ENCODE measurements at regions not wholly inside any gene's neighbourhood (a gene's known extent, or its start where the extent isn't known, plus 50 kb on each side); places are given as distances from the start of the nearest gene placed in this dataset.
"Not testable (repeated sequence)": the region's sequence is repeated elsewhere in the genome, so short reads cannot be mapped to it uniquely, and the experiment has no call there.

- H3K4me1 ChIP-seq (ENCODE audit: control insufficient read depth in 2 of 2, insufficient read depth in 2 of 2, low read length in 1 of 2); H3K9me3 ChIP-seq (ENCODE audit: control insufficient read depth in 2 of 2, insufficient read depth in 1 of 2, low read depth in 1 of 2, low read length in 1 of 2); H3K4me3 ChIP-seq (ENCODE audit: low read depth in 1 of 2, low read length in 2 of 2); H3K36me3 ChIP-seq (ENCODE audit: control insufficient read depth in 2 of 2, insufficient read depth in 2 of 2, low read length in 1 of 2); H3K27me3 ChIP-seq (ENCODE audit: control insufficient read depth in 1 of 2, insufficient read depth in 2 of 2, low read length in 2 of 2): not testable (repeated sequence)
- H3K27ac ChIP-seq (ENCODE audit: low read depth in 2 of 2, low read length in 1 of 2): peak overlapping the region in 1 of 2 donors; percentile 75
- WGBS, 2 donors: 23 to 24% methylated on average over 9 to 10 of the region's 10 CpGs
These were observed 159.1 kb upstream of the NOTCH2NLA start for GRCh38 chr1:146387750-146388469.

GRCh38 chr1:146386851-146387749, 158.3 kb upstream of the NOTCH2NLA start:
- Histone ChIP-seq H3K27ac (ENCODE audit: low read depth in 2 of 2, low read length in 1 of 2) (peak overlapping the region; percentile 83 to 91), H3K4me3 (ENCODE audit: low read depth in 1 of 2, low read length in 2 of 2) (peak overlapping the region; percentile 33 to 44)
- H3K27me3 ChIP-seq (ENCODE audit: control insufficient read depth in 1 of 2, insufficient read depth in 2 of 2, low read length in 2 of 2); H3K9me3 ChIP-seq (ENCODE audit: control insufficient read depth in 2 of 2, insufficient read depth in 1 of 2, low read depth in 1 of 2, low read length in 1 of 2); H3K4me1 ChIP-seq (ENCODE audit: control insufficient read depth in 2 of 2, insufficient read depth in 2 of 2, low read length in 1 of 2); H3K36me3 ChIP-seq (ENCODE audit: control insufficient read depth in 2 of 2, insufficient read depth in 2 of 2, low read length in 1 of 2): not testable (repeated sequence)
- 0 to 1% methylated on average over 23 to 30 of the region's 39 CpGs for WGBS, 2 donors

GRCh38 chr1:146381196-146381595, 152.4 kb upstream of the NOTCH2NLA start:
- H3K9me3 ChIP-seq (ENCODE audit: control insufficient read depth in 2 of 2, insufficient read depth in 1 of 2, low read depth in 1 of 2, low read length in 1 of 2); H3K4me1 ChIP-seq (ENCODE audit: control insufficient read depth in 2 of 2, insufficient read depth in 2 of 2, low read length in 1 of 2); H3K27me3 ChIP-seq (ENCODE audit: control insufficient read depth in 1 of 2, insufficient read depth in 2 of 2, low read length in 2 of 2); H3K4me3 ChIP-seq (ENCODE audit: low read depth in 1 of 2, low read length in 2 of 2); H3K27ac ChIP-seq (ENCODE audit: low read depth in 2 of 2, low read length in 1 of 2); H3K36me3 ChIP-seq (ENCODE audit: control insufficient read depth in 2 of 2, insufficient read depth in 2 of 2, low read length in 1 of 2): not testable (repeated sequence)
- 27 to 72% methylated on average over 2 to 4 of the region's 7 CpGs for WGBS, 2 donors

GRCh38 chr1:146376708-146377496, 148.1 kb upstream of the NOTCH2NLA start:
- not testable (repeated sequence) for H3K4me1 ChIP-seq (ENCODE audit: control insufficient read depth in 2 of 2, insufficient read depth in 2 of 2, low read length in 1 of 2); H3K9me3 ChIP-seq (ENCODE audit: control insufficient read depth in 2 of 2, insufficient read depth in 1 of 2, low read depth in 1 of 2, low read length in 1 of 2); H3K36me3 ChIP-seq (ENCODE audit: control insufficient read depth in 2 of 2, insufficient read depth in 2 of 2, low read length in 1 of 2); H3K27me3 ChIP-seq (ENCODE audit: control insufficient read depth in 1 of 2, insufficient read depth in 2 of 2, low read length in 2 of 2)
- WGBS, 2 donors: 1% methylated on average over 30 to 42 of the region's 42 CpGs
- Histone ChIP-seq H3K27ac (ENCODE audit: low read depth in 2 of 2, low read length in 1 of 2) (peak overlapping the region; percentile 92 to 98), H3K4me3 (ENCODE audit: low read depth in 1 of 2, low read length in 2 of 2) (peak overlapping the region; percentile 35 to 37)

- not testable (repeated sequence) for H3K27me3 ChIP-seq (ENCODE audit: control insufficient read depth in 1 of 2, insufficient read depth in 2 of 2, low read length in 2 of 2); H3K9me3 ChIP-seq (ENCODE audit: control insufficient read depth in 2 of 2, insufficient read depth in 1 of 2, low read depth in 1 of 2, low read length in 1 of 2); H3K4me3 ChIP-seq (ENCODE audit: low read depth in 1 of 2, low read length in 2 of 2); H3K4me1 ChIP-seq (ENCODE audit: control insufficient read depth in 2 of 2, insufficient read depth in 2 of 2, low read length in 1 of 2); H3K36me3 ChIP-seq (ENCODE audit: control insufficient read depth in 2 of 2, insufficient read depth in 2 of 2, low read length in 1 of 2)
- 0% methylated on average over 20 to 27 of the region's 27 CpGs for WGBS, 2 donors
- peak overlapping the region; percentile 31 to 33 for H3K27ac ChIP-seq (ENCODE audit: low read depth in 2 of 2, low read length in 1 of 2)
These were observed 147.5 kb upstream of the NOTCH2NLA start for GRCh38 chr1:146376309-146376707.

- not testable (repeated sequence) for H3K4me1 ChIP-seq (ENCODE audit: control insufficient read depth in 2 of 2, insufficient read depth in 2 of 2, low read length in 1 of 2); H3K27me3 ChIP-seq (ENCODE audit: control insufficient read depth in 1 of 2, insufficient read depth in 2 of 2, low read length in 2 of 2); H3K27ac ChIP-seq (ENCODE audit: low read depth in 2 of 2, low read length in 1 of 2); H3K4me3 ChIP-seq (ENCODE audit: low read depth in 1 of 2, low read length in 2 of 2); H3K9me3 ChIP-seq (ENCODE audit: control insufficient read depth in 2 of 2, insufficient read depth in 1 of 2, low read depth in 1 of 2, low read length in 1 of 2); H3K36me3 ChIP-seq (ENCODE audit: control insufficient read depth in 2 of 2, insufficient read depth in 2 of 2, low read length in 1 of 2)
- 90% methylated on average over 6 of the region's 6 CpGs for WGBS, 2 donors
These were observed 146.3 kb upstream of the NOTCH2NLA start for GRCh38 chr1:146375108-146375507.

- not testable (repeated sequence) for H3K4me1 ChIP-seq (ENCODE audit: control insufficient read depth in 2 of 2, insufficient read depth in 2 of 2, low read length in 1 of 2); H3K27me3 ChIP-seq (ENCODE audit: control insufficient read depth in 1 of 2, insufficient read depth in 2 of 2, low read length in 2 of 2); H3K9me3 ChIP-seq (ENCODE audit: control insufficient read depth in 2 of 2, insufficient read depth in 1 of 2, low read depth in 1 of 2, low read length in 1 of 2); H3K36me3 ChIP-seq (ENCODE audit: control insufficient read depth in 2 of 2, insufficient read depth in 2 of 2, low read length in 1 of 2)
- Histone ChIP-seq H3K27ac (ENCODE audit: low read depth in 2 of 2, low read length in 1 of 2) (peak overlapping the region; percentile 40 to 42), H3K4me3 (ENCODE audit: low read depth in 1 of 2, low read length in 2 of 2) (peak overlapping the region; percentile 31 to 46)
- 0 to 2% methylated on average over 20 of the region's 23 CpGs for WGBS, 2 donors
These were observed 141.1 kb upstream of the NOTCH2NLA start for GRCh38 chr1:146369940-146370339.

GRCh38 chr1:146355373-146355772, 126.6 kb upstream of the NOTCH2NLA start:
- not testable (repeated sequence) for H3K4me3 ChIP-seq (ENCODE audit: low read depth in 1 of 2, low read length in 2 of 2); H3K4me1 ChIP-seq (ENCODE audit: control insufficient read depth in 2 of 2, insufficient read depth in 2 of 2, low read length in 1 of 2); H3K9me3 ChIP-seq (ENCODE audit: control insufficient read depth in 2 of 2, insufficient read depth in 1 of 2, low read depth in 1 of 2, low read length in 1 of 2); H3K27me3 ChIP-seq (ENCODE audit: control insufficient read depth in 1 of 2, insufficient read depth in 2 of 2, low read length in 2 of 2); H3K27ac ChIP-seq (ENCODE audit: low read depth in 2 of 2, low read length in 1 of 2); H3K36me3 ChIP-seq (ENCODE audit: control insufficient read depth in 2 of 2, insufficient read depth in 2 of 2, low read length in 1 of 2)

GRCh38 chr1:146326863-146327262, 98.0 kb upstream of the NOTCH2NLA start:
- not testable (repeated sequence) for H3K36me3 ChIP-seq (ENCODE audit: control insufficient read depth in 2 of 2, insufficient read depth in 2 of 2, low read length in 1 of 2); H3K9me3 ChIP-seq (ENCODE audit: control insufficient read depth in 2 of 2, insufficient read depth in 1 of 2, low read depth in 1 of 2, low read length in 1 of 2); H3K4me1 ChIP-seq (ENCODE audit: control insufficient read depth in 2 of 2, insufficient read depth in 2 of 2, low read length in 1 of 2); H3K27me3 ChIP-seq (ENCODE audit: control insufficient read depth in 1 of 2, insufficient read depth in 2 of 2, low read length in 2 of 2); H3K27ac ChIP-seq (ENCODE audit: low read depth in 2 of 2, low read length in 1 of 2); H3K4me3 ChIP-seq (ENCODE audit: low read depth in 1 of 2, low read length in 2 of 2)
- WGBS, 2 donors: 100% methylated on average over 1 of the region's 1 CpG; no CpG with 5 or more reads in 1 of the 2 donors
